Endothelial cell (in vitro differentiated cells): ENCODE measurements at regions not wholly inside any gene's neighbourhood (a gene's known extent, or its start where the extent isn't known, plus 50 kb on each side); places are given as distances from the start of the nearest gene placed in this dataset.

Experiments
- DNase-seq: peaks from one replicate; pipeline ENCODE4 v3.0.0; 2021; ENCODE audit warnings: low spot score
- H3K27ac Mint-ChIP-seq: one replicate; pipeline ENCODE4 v1.8.0; 2021; ENCODE audit warnings: mixed read lengths, inconsistent platforms; ENCODE audit not compliant: unreplicated experiment
- H3K27me3 Mint-ChIP-seq: one replicate; pipeline ENCODE4 v1.8.0; 2021; ENCODE audit warnings: mild to moderate bottlenecking, moderate library complexity, mixed read lengths, inconsistent platforms; ENCODE audit not compliant: unreplicated experiment
- H3K36me3 Mint-ChIP-seq: one replicate; pipeline ENCODE4 v1.8.0; 2021; ENCODE audit warnings: mild to moderate bottlenecking, low read depth, mixed read lengths, inconsistent platforms; ENCODE audit not compliant: unreplicated experiment
- H3K4me1 Mint-ChIP-seq: one replicate; pipeline ENCODE4 v1.8.0; 2021; ENCODE audit warnings: mild to moderate bottlenecking, mixed read lengths, inconsistent platforms; ENCODE audit not compliant: unreplicated experiment
- H3K4me3 Mint-ChIP-seq: one replicate; pipeline ENCODE4 v1.8.0; 2021; ENCODE audit warnings: mild to moderate bottlenecking, mixed read lengths, inconsistent platforms; ENCODE audit not compliant: unreplicated experiment
- H3K9me3 Mint-ChIP-seq: one replicate; pipeline ENCODE4 v1.8.0; 2021; ENCODE audit warnings: mixed read lengths, inconsistent platforms; ENCODE audit not compliant: unreplicated experiment
- TF ChIP-seq, protein P1 (sequence below): fragments of 200-600 bp; sonication (generic); IDR thresholded peaks from one replicate; pipeline ENCODE4 v1.5.0; 2021; ENCODE audit warnings: antibody characterized with exemption; ENCODE audit not compliant: unreplicated experiment

GRCh38 chr18:34540897-34541296 is 169.2 kb upstream of the DTNA start:
- no peaks in the 10 kb centered on the region for H3K9me3 Mint-ChIP-seq
- H3K27ac Mint-ChIP-seq, result no peak overlapping the region
- no peak overlapping the region for H3K4me3 Mint-ChIP-seq
- peaks cover 1% of the 10 kb centered on the region for H3K27me3 Mint-ChIP-seq
- H3K36me3 Mint-ChIP-seq, result no peaks in the 10 kb centered on the region
- TF ChIP-seq, protein P1, sequence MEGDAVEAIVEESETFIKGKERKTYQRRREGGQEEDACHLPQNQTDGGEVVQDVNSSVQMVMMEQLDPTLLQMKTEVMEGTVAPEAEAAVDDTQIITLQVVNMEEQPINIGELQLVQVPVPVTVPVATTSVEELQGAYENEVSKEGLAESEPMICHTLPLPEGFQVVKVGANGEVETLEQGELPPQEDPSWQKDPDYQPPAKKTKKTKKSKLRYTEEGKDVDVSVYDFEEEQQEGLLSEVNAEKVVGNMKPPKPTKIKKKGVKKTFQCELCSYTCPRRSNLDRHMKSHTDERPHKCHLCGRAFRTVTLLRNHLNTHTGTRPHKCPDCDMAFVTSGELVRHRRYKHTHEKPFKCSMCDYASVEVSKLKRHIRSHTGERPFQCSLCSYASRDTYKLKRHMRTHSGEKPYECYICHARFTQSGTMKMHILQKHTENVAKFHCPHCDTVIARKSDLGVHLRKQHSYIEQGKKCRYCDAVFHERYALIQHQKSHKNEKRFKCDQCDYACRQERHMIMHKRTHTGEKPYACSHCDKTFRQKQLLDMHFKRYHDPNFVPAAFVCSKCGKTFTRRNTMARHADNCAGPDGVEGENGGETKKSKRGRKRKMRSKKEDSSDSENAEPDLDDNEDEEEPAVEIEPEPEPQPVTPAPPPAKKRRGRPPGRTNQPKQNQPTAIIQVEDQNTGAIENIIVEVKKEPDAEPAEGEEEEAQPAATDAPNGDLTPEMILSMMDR, result no peak
- no peaks in the 10 kb centered on the region for H3K4me1 Mint-ChIP-seq
- DNase-seq, result no peak

GRCh38 chr18:34542625-34543024 is 167.5 kb upstream of the DTNA start:
- TF ChIP-seq, protein P1, result no peak
- no peaks in the 10 kb centered on the region for H3K4me1 Mint-ChIP-seq
- H3K4me3 Mint-ChIP-seq, result no peak overlapping the region
- DNase-seq, result no peak
- peaks cover 1% of the 10 kb centered on the region for H3K27me3 Mint-ChIP-seq
- H3K9me3 Mint-ChIP-seq, result no peaks in the 10 kb centered on the region
- H3K27ac Mint-ChIP-seq, result no peak overlapping the region
- H3K36me3 Mint-ChIP-seq, result no peaks in the 10 kb centered on the region

GRCh38 chr18:34543356-34543755 is 166.7 kb upstream of the DTNA start:
- Mint-ChIP-seq H3K9me3 (no peaks in the 10 kb centered on the region), H3K36me3 (no peaks in the 10 kb centered on the region), H3K4me3 (no peak overlapping the region), H3K27ac (no peak overlapping the region), H3K27me3 (peaks cover 1% of the 10 kb centered on the region), H3K4me1 (no peaks in the 10 kb centered on the region)
- TF ChIP-seq, protein P1, result no peak
- DNase-seq, result no peak

DNA sequence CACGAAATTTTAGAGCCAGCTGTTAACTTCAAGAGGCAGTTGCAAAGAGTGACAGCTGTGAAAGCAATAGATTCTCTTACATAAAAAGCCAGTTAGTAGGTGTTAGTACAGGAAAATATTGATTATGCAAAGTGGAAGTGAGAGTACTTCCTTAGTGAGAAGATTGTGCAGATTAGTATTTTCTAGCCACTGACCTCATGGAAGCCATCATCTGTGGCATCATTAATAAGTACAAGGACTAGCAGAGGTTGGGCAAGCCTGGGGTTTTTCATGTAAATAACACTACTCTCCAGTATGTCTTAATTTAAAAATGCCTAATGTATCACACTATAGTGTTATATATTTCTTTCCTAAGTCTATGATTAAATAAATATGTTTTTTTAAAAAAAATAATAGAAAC is 166.2 kb upstream of the DTNA start:
- Mint-ChIP-seq H3K4me3 (no peak overlapping the region), H3K4me1 (peaks cover 5% of the 10 kb centered on the region), H3K27me3 (peaks cover 1% of the 10 kb centered on the region), H3K9me3 (no peaks in the 10 kb centered on the region), H3K27ac (no peak overlapping the region), H3K36me3 (no peaks in the 10 kb centered on the region)
- no peak for DNase-seq
- TF ChIP-seq, protein P1, result no peak

DNA sequence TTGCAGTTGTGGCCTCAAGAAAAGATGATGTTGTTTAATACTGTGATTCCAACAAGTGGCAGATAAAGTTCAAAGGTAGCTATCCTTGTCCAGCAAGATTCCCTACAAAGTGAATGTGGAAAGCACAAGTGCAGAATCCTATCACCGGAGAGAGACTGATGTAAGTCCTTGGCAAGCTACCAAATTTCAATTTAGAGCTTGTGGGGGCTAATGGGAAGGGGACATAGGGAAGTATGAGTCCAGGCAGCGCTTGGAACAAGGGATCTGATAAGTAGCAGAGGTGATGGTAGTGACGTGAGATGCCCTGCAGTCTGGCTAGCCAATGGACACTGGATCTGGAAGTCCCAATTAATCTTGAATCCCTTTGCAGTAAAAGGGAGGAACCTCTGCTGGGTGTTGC is 165.2 kb upstream of the DTNA start:
- no peaks in the 10 kb centered on the region for H3K36me3 Mint-ChIP-seq
- H3K9me3 Mint-ChIP-seq, result no peaks in the 10 kb centered on the region
- H3K27me3 Mint-ChIP-seq, result peaks cover 1% of the 10 kb centered on the region
- DNase-seq, result no peak
- TF ChIP-seq, protein P1, result no peak
- H3K4me3 Mint-ChIP-seq, result no peak overlapping the region
- no peak overlapping the region for H3K27ac Mint-ChIP-seq
- peaks cover 12% of the 10 kb centered on the region for H3K4me1 Mint-ChIP-seq
